ENCODE measurements at regions not wholly inside any gene's neighbourhood (a gene's known extent, or its start where the extent isn't known, plus 50 kb on each side); places are given as distances from the start of the nearest gene placed in this dataset.

GRCh38 chr14:58826845-58827686 lies 189.3 kb downstream of the DACT1 start:
- DNase-seq (ENCODE audit: low read depth in 2 of 2): no peak
- no peak overlapping the region for H3K4me3 ChIP-seq (replicated peaks in 1 of 2; ENCODE audit: low read depth in 2 of 2, low read length in 2 of 2)
- TF ChIP-seq CTCF (IDR thresholded peaks at IDR 0.05; ENCODE audit: low read depth, low read length): peak; percentile 31

GRCh38 chr14:58828298-58828697 lies 190.5 kb downstream of the DACT1 start:
- no peak for TF ChIP-seq CTCF (IDR thresholded peaks at IDR 0.05; ENCODE audit: low read depth, low read length)
- H3K4me3 ChIP-seq (replicated peaks in 1 of 2; ENCODE audit: low read depth in 2 of 2, low read length in 2 of 2): no peak overlapping the region
- no peak for DNase-seq (ENCODE audit: low read depth in 2 of 2)

- DNase-seq (ENCODE audit: low read depth in 2 of 2): peak in 1 of 2 donors; percentile 23
- H3K4me3 ChIP-seq (replicated peaks in 1 of 2; ENCODE audit: low read depth in 2 of 2, low read length in 2 of 2): no peak overlapping the region
- TF ChIP-seq CTCF (IDR thresholded peaks at IDR 0.05; ENCODE audit: low read depth, low read length): no peak
Observed at GRCh38 chr14:58829594-58829993, 191.8 kb downstream of the DACT1 start.

GRCh38 chr14:58830121-58830520 lies 192.4 kb downstream of the DACT1 start:
- H3K4me3 ChIP-seq (replicated peaks in 1 of 2; ENCODE audit: low read depth in 2 of 2, low read length in 2 of 2): no peak overlapping the region
- no peak for DNase-seq (ENCODE audit: low read depth in 2 of 2)
- TF ChIP-seq CTCF (IDR thresholded peaks at IDR 0.05; ENCODE audit: low read depth, low read length): no peak

- H3K4me3 ChIP-seq (replicated peaks in 1 of 2; ENCODE audit: low read depth in 2 of 2, low read length in 2 of 2): no peak overlapping the region
- no peak for TF ChIP-seq CTCF (IDR thresholded peaks at IDR 0.05; ENCODE audit: low read depth, low read length)
- no peak for DNase-seq (ENCODE audit: low read depth in 2 of 2)
Observed at GRCh38 chr14:58832095-58832521, 194.3 kb downstream of the DACT1 start.

- H3K4me3 ChIP-seq (replicated peaks in 1 of 2; ENCODE audit: low read depth in 2 of 2, low read length in 2 of 2): no peak overlapping the region
- no peak for DNase-seq (ENCODE audit: low read depth in 2 of 2)
- TF ChIP-seq CTCF (IDR thresholded peaks at IDR 0.05; ENCODE audit: low read depth, low read length): no peak
Observed at GRCh38 chr14:58833634-58834378, 196.0 kb downstream of the DACT1 start.

Measured in cardiac fibroblast (primary cell).